HK-2 (cell line): ENCODE measurements at regions not wholly inside any gene's neighbourhood (a gene's known extent, or its start where the extent isn't known, plus 50 kb on each side); places are given as distances from the start of the nearest gene placed in this dataset.
A peak's percentile ranks its signal among the peaks of the same experiment; 100 is the strongest.

ENCODE experiments used
- DNase-seq: peaks from one replicate; pipeline ENCODE4 v3.0.0-alpha.2; 2018; ENCODE audit not compliant: unreplicated experiment

- no peak for DNase-seq
Measured at GRCh38 chr7:41832941-41833340, 130.1 kb upstream of the INHBA start.

GRCh38 chr7:41830271-41830670 lies 127.4 kb upstream of the INHBA start:
- no peak for DNase-seq

- DNase-seq, result no peak
Measured at GRCh38 chr7:41828911-41829310, 126.0 kb upstream of the INHBA start.

- DNase-seq, result no peak
Measured at GRCh38 chr7:41826641-41827040, 123.8 kb upstream of the INHBA start.

DNA sequence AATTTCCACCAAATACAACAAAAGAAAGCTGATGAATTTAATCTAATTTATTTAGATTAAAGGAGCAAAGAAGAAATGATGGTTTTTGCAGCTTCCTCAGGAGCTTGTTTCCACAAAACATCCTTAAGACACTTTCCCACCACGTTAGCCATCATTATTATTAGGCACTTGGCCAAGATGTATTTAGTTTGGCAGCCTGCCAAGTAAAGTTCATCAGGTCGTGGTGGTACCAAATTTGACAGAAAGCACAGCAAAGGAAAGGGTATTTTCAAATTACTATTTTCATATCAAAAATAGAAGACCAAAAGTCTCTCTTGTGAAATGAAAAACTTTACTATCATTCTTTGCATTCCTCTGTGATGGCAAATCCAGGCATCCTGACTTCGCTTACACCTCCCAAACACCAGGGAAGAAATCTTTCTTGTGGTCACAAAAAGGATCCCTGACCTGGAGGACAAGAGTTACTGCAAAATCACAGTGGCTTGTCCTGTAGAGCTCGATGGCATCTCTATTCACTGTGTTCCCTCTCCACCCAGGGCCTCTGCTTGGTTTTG lies 123.1 kb upstream of the INHBA start:
- DNase-seq, result no peak

- no peak for DNase-seq
Measured at GRCh38 chr7:41824284-41824683, 121.4 kb upstream of the INHBA start.

GRCh38 chr7:41822259-41822817 lies 119.4 kb upstream of the INHBA start:
- DNase-seq, result no peak

GRCh38 chr7:41821521-41822213 lies 118.8 kb upstream of the INHBA start:
- DNase-seq, result no peak

DNA sequence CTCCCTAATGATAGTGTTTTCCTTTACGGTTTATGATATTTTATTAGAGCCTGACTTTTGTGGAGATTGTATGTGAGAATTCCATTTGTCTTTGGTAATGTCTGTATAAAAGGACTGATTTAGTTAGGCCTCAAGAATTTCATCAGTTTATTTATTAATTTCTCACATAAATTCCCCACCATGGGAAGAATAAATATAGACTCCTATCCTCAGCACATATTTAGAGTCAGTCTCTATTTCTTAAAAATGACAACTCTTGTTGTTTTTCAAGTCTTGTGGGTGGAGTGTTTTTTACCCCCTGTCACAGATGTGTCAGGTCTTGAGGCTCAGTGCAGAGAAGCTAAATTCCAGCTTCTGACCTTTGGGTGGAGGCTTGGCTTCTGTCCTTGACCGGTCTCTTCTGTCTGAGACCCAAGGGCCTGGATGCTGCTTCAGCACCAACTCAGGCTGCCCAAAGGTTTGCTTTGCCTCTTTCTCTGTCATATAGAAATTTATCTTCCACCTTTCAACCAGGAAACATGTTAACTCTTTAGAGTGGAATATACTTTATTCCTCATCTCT lies 117.3 kb upstream of the INHBA start:
- no peak for DNase-seq

- no peak for DNase-seq
Measured at GRCh38 chr7:41819645-41820044, 116.8 kb upstream of the INHBA start.

DNA sequence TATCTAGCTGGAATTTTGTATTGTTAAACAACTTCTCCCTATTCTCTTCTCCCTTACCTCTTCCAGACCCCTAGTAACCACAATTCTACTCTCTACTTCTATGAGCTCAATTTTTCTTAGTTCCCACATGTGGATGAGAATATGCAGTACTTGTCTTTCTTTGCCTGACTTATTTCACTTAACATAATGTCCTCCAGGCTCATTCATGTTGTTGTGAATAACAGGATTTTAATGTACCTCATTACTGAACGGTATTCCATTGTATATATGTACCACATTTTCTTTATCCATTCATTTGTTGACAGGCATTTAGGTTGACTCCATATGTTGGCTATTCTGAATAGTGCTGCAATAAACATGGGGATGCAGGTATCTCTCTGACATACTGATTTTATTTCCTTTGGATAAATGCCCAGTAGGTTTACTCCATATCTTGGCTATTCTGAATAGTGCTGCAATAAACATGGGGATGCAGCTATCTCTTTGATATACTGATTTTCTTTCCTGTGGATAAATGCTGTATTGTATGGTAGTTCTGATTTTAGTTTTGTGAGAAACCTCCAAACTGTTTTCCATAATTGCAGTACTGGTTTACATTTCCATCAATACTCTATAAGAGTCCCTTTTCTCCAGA lies 116.0 kb upstream of the INHBA start:
- DNase-seq, result no peak

- no peak for DNase-seq
Measured at GRCh38 chr7:41817386-41817785, 114.5 kb upstream of the INHBA start.

DNA sequence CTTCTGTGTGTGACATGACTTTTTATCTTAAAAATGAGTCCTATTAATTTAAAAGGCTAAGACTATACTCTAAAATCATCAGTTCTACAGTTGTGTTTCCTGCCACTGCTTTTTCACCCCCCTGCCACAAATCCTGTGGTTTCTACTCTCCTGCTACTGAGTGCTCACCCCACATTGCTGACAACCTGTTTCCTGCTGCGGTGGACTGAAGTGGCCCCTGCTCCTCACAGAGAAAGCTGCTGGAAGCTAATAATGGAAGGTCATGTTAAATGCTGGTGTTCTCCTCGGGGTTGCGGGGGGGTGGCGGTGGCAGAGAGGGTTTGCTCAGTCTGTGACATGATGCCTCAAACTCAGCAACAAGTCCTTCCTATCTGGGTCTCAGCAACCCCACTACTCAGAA lies 113.2 kb upstream of the INHBA start:
- no peak for DNase-seq

- DNase-seq, result no peak
Measured at GRCh38 chr7:41814888-41815287, 112.0 kb upstream of the INHBA start.

GRCh38 chr7:41813286-41813685 lies 110.4 kb upstream of the INHBA start:
- DNase-seq, result no peak

DNA sequence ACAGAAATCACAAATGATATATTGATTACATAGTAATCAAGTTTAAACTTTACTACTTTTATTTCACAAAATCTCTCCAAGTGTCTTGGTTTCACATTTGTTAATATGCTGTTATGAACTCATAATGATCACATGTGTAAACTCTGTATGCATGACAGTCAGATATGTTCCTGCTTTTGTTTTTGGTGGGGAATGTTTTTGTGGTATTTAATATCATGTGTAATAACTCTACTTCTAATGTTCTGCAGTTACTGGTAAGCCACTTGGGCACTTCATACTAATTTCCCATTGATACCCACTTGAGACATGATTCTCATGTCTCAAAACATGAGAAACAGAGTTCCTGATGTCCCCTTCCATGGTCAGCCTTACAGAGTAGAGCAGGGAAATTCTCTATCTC lies 109.1 kb upstream of the INHBA start:
- no peak for DNase-seq

DNA sequence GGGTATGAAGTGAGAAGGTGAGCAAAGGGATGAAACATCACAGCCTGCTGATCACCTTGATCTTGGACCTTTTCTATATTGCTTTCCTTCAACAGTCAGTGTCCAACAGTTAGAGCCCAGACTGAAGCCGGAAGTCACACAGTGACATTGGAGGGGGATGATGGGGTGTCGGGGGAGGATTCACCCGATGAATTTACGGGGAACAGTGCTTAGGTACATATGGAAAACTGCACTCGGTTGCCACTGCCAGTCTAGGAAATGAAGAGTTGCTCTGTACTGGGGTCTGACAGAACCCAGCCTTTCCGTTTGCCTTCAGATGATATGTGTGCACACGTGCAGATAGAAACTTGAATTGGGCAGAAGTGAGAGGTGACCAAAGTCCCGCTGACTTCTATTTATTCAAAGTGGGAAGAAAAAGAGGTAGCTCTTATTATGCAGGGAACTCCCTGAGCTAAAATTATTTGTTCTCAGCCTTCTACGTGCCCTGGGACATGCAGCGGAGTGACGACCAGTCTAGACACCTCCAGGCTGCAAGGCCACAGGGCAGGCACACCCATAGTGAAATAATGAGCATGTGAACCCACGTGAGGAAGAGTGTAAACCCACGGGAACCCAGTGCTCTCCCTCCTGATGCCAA lies 107.2 kb upstream of the INHBA start:
- no peak for DNase-seq

GRCh38 chr7:41809529-41809939 lies 106.6 kb upstream of the INHBA start:
- DNase-seq, result peak; percentile 8

DNA sequence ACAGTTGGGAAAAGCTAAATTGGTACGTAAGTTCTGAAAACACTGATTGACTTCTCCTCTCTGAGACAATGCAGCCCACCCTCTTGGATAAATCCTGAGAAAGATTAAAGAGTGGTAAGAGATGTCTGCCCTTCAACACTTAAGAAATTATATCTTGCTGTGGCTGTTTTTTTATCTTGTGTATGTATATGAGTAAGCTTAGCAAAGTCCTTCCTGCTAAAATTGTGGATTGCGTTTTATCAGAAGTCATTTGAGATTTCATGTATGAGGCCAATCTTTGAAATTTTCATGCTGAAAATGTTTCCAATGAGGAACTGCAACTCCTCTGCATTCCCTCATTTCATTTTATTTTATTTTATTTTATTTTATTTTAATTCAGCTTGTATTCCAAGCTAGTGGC lies 106.2 kb upstream of the INHBA start:
- no peak for DNase-seq

- DNase-seq, result no peak
Measured at GRCh38 chr7:41808541-41808940, 105.7 kb upstream of the INHBA start.

- DNase-seq, result no peak
Measured at GRCh38 chr7:41803569-41803968, 100.7 kb upstream of the INHBA start.

DNA sequence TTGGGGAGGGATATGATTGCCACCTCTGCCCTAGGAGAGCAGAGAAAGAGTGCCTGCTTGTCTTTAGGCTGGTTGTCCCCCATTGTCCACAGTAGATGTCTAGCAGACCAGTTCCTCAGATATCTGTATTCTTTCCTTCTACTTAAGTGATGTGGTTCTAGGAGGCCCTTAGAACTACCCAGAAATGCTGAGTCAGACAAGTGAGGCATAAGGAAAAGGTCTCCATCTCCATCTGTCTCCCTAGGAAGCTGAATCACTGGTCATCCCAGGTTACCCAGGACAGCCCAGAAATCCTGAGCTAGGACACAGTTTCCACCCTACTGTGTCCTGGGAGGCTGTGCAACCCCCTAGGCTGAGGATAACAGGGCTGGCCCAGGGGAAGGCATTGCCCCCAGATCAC lies 93.4 kb upstream of the INHBA start:
- DNase-seq, result no peak
